Mesenchymal stem cell (in vitro differentiated cells and primary cell): ENCODE measurements at regions not wholly inside any gene's neighbourhood (a gene's known extent, or its start where the extent isn't known, plus 50 kb on each side); places are given as distances from the start of the nearest gene placed in this dataset.

Experiments
- DNase-seq: peaks from one replicate; pipeline ENCODE4 v3.0.0-alpha.2; 2013
- H2AFZ ChIP-seq: one replicate; pipeline ENCODE4 v1.6.1; 2013; ENCODE audit warnings: low read depth, mild to moderate bottlenecking, control low read depth, inconsistent platforms, low read length, moderate library complexity
- H2AK5ac ChIP-seq: 2 replicates; pipeline ENCODE4 v1.6.1; 2013; ENCODE audit warnings: low read length, moderate library complexity, mild to moderate bottlenecking, inconsistent platforms; ENCODE audit not compliant: severe bottlenecking
- H2BK120ac ChIP-seq: one replicate; pipeline ENCODE4 v1.6.1; 2013; ENCODE audit warnings: low read depth, mild to moderate bottlenecking, inconsistent platforms, low read length, moderate library complexity
- H2BK12ac ChIP-seq, 2 experiments: one replicate each; pipeline ENCODE4 v1.6.1; 2013; ENCODE audit warnings: inconsistent platforms in 2 of 2, low read length in 2 of 2, mild to moderate bottlenecking in 2 of 2, moderate library complexity in 2 of 2, control low read depth in 1 of 2
- H2BK15ac ChIP-seq: one replicate; pipeline ENCODE4 v1.6.1; 2013; ENCODE audit warnings: mild to moderate bottlenecking, low read depth, inconsistent platforms; ENCODE audit not compliant: poor library complexity, severe bottlenecking
- H2BK5ac ChIP-seq: 2 replicates; pipeline ENCODE4 v1.6.1; 2013; ENCODE audit warnings: low read depth, mild to moderate bottlenecking, low read length, control low read depth, inconsistent platforms; ENCODE audit not compliant: poor library complexity, severe bottlenecking
- H3K14ac ChIP-seq, 2 experiments: one replicate each; pipeline ENCODE4 v1.6.1; 2013; ENCODE audit warnings: inconsistent platforms in 2 of 2, low read length in 2 of 2, control low read depth in 1 of 2, mild to moderate bottlenecking in 1 of 2, moderate library complexity in 1 of 2
- H3K18ac ChIP-seq, 2 experiments: one replicate each; pipeline ENCODE4 v1.6.1; 2013; ENCODE audit warnings: inconsistent platforms in 2 of 2, low read length in 2 of 2, control low read depth in 1 of 2, low read depth in 1 of 2, mild to moderate bottlenecking in 1 of 2
- H3K23ac ChIP-seq, 2 experiments: one replicate each; pipeline ENCODE4 v1.6.1; 2013; ENCODE audit warnings: inconsistent platforms in 2 of 2, low read length in 2 of 2, mild to moderate bottlenecking in 2 of 2, moderate library complexity in 2 of 2, control low read depth in 1 of 2
- H3K27ac ChIP-seq: 2 replicates; pipeline ENCODE4 v1.5.1; 2013; ENCODE audit warnings: mild to moderate bottlenecking, moderate library complexity, low read length, control low read depth, inconsistent platforms; ENCODE audit not compliant: poor library complexity, severe bottlenecking
- H3K27me3 ChIP-seq, 2 experiments: 2 replicates each; pipeline versions ENCODE4 v1.6.1 to v1.7.0; 2013; ENCODE audit warnings: low read length in 2 of 2, mild to moderate bottlenecking in 2 of 2, moderate library complexity in 2 of 2, control low read depth in 1 of 2, inconsistent platforms in 1 of 2; ENCODE audit not compliant: control insufficient read depth in 1 of 2, insufficient read depth in 1 of 2
- H3K36me3 ChIP-seq, 2 experiments: 2 replicates each; pipeline versions ENCODE4 v1.6.1 to v1.7.0; 2013; ENCODE audit warnings: low read length in 2 of 2, control low read depth in 1 of 2, inconsistent platforms in 1 of 2, low read depth in 1 of 2, mild to moderate bottlenecking in 1 of 2; ENCODE audit not compliant: insufficient read depth in 2 of 2, control insufficient read depth in 1 of 2
- H3K4ac ChIP-seq, 2 experiments: one replicate each; pipeline ENCODE4 v1.6.1; 2013; ENCODE audit warnings: inconsistent platforms in 2 of 2, low read length in 2 of 2, mild to moderate bottlenecking in 2 of 2, moderate library complexity in 2 of 2, control low read depth in 1 of 2, low read depth in 1 of 2
- H3K4me1 ChIP-seq: 2 replicates; pipeline ENCODE4 v1.6.1; 2013; ENCODE audit warnings: low read depth, low read length, control low read depth; ENCODE audit not compliant: control insufficient read depth, insufficient read depth
- H3K4me2 ChIP-seq: 2 replicates; pipeline ENCODE4 v1.6.1; 2013; ENCODE audit warnings: low read length, mild to moderate bottlenecking, inconsistent platforms; ENCODE audit not compliant: poor library complexity, severe bottlenecking
- H3K4me3 ChIP-seq, 2 experiments: 2 replicates each; pipeline versions ENCODE4 v1.5.1 to v1.7.0; 2013; ENCODE audit warnings: low read length in 2 of 2, mild to moderate bottlenecking in 2 of 2, control low read depth in 1 of 2, low read depth in 1 of 2; ENCODE audit not compliant: insufficient read depth in 1 of 2
- H3K79me1 ChIP-seq: replicated peaks from 2 replicates; pipeline ENCODE4 v1.6.1; 2013; ENCODE audit warnings: mild to moderate bottlenecking, control low read depth, low read length, inconsistent platforms; ENCODE audit not compliant: poor library complexity, severe bottlenecking
- H3K9ac ChIP-seq: 2 replicates; pipeline ENCODE4 v1.7.0; 2013; ENCODE audit warnings: mild to moderate bottlenecking, low read length, moderate library complexity
- H3K9me3 ChIP-seq: 2 replicates; pipeline ENCODE4 v1.7.0; 2013; ENCODE audit warnings: mild to moderate bottlenecking, low read length; ENCODE audit not compliant: control insufficient read depth
- H4K8ac ChIP-seq: one replicate; pipeline ENCODE4 v1.6.1; 2013; ENCODE audit warnings: inconsistent platforms, mild to moderate bottlenecking, low read length, moderate library complexity
- H4K91ac ChIP-seq: one replicate; pipeline ENCODE4 v1.6.1; 2013; ENCODE audit warnings: mild to moderate bottlenecking, low read length, inconsistent platforms
- WGBS: methylation state at CpG from one replicate; pipeline ENCODE4 v1.1.7; 2013; ENCODE audit warnings: mixed read lengths; 5-methylcytosine and 5-hydroxymethylcytosine counted together

GRCh38 chr4:162403419-162403818 is 239.6 kb upstream of the FSTL5 start:
- no peak overlapping the region for H4K8ac ChIP-seq
- H3K4ac ChIP-seq = no peak overlapping the region
- no peaks in the 10 kb centered on the region for H3K4me1 ChIP-seq
- no peaks in the 10 kb centered on the region for H3K79me1 ChIP-seq
- no peak overlapping the region for H3K4me3 ChIP-seq
- no peak overlapping the region for H3K14ac ChIP-seq
- DNase-seq = no peak
- H3K23ac ChIP-seq = no peak overlapping the region
- no peak overlapping the region for H2BK120ac ChIP-seq
- H2BK5ac ChIP-seq = no peak overlapping the region
- WGBS = 45% methylated on average over 2 of the region's 2 CpGs
- no peak overlapping the region for H2AK5ac ChIP-seq
- no peaks in the 10 kb centered on the region for H3K9me3 ChIP-seq
- no peak overlapping the region for H3K27ac ChIP-seq
- H3K27me3 ChIP-seq = no peaks in the 10 kb centered on the region
- no peak overlapping the region for H3K18ac ChIP-seq
- no peak overlapping the region for H2BK12ac ChIP-seq
- H3K9ac ChIP-seq = no peak overlapping the region
- H2BK15ac ChIP-seq = no peak overlapping the region
- H3K36me3 ChIP-seq = no peaks in the 10 kb centered on the region
- H2AFZ ChIP-seq = no peak overlapping the region
- no peak overlapping the region for H4K91ac ChIP-seq
- H3K4me2 ChIP-seq = no peak overlapping the region

GRCh38 chr4:162401021-162401420 is 237.2 kb upstream of the FSTL5 start:
- no peak for DNase-seq
- Histone ChIP-seq H2BK5ac (no peak overlapping the region), H3K9me3 (peaks cover 4% of the 10 kb centered on the region)

GRCh38 chr4:162392946-162393345 is 229.1 kb upstream of the FSTL5 start:
- Histone ChIP-seq H3K23ac (no peak overlapping the region), H3K4me3 (no peak overlapping the region), H2AK5ac (no peak overlapping the region), H3K36me3 (no peaks in the 10 kb centered on the region), H3K4me2 (no peak overlapping the region), H2BK12ac (no peak overlapping the region), H3K79me1 (no peaks in the 10 kb centered on the region), H3K27ac (no peak overlapping the region), H4K91ac (no peak overlapping the region), H3K14ac (no peak overlapping the region), H3K27me3 (no peaks in the 10 kb centered on the region), H2BK15ac (no peak overlapping the region), H3K4me1 (no peaks in the 10 kb centered on the region), H2BK120ac (no peak overlapping the region), H3K4ac (no peak overlapping the region), H3K9me3 (peaks cover 8% of the 10 kb centered on the region), H3K18ac (no peak overlapping the region), H2AFZ (no peak overlapping the region), H4K8ac (no peak overlapping the region), H2BK5ac (no peak overlapping the region), H3K9ac (no peak overlapping the region)
- 100% methylated on average over 1 of the region's 1 CpG for WGBS
- no peak for DNase-seq

More at GRCh38 chr4:162401021-162401420, 237.2 kb upstream of the FSTL5 start:
- Histone ChIP-seq H3K4me1 (no peaks in the 10 kb centered on the region), H2BK12ac (no peak overlapping the region), H2AFZ (no peak overlapping the region), H3K4me2 (no peak overlapping the region), H2BK120ac (no peak overlapping the region), H4K8ac (no peak overlapping the region), H2BK15ac (no peak overlapping the region), H3K36me3 (no peaks in the 10 kb centered on the region), H3K23ac (no peak overlapping the region), H3K27ac (no peak overlapping the region), H3K14ac (no peak overlapping the region), H3K79me1 (no peaks in the 10 kb centered on the region), H4K91ac (no peak overlapping the region), H3K4ac (no peak overlapping the region), H2AK5ac (no peak overlapping the region), H3K4me3 (no peak overlapping the region), H3K27me3 (no peaks in the 10 kb centered on the region), H3K18ac (no peak overlapping the region), H3K9ac (no peak overlapping the region)
- 86% methylated on average over 4 of the region's 5 CpGs for WGBS

GRCh38 chr4:162366146-162366545 is 202.3 kb upstream of the FSTL5 start:
- H2BK5ac ChIP-seq = no peak overlapping the region
- no peak overlapping the region for H3K4me2 ChIP-seq
- H2BK15ac ChIP-seq = no peak overlapping the region
- no peaks in the 10 kb centered on the region for H3K4me1 ChIP-seq
- H3K79me1 ChIP-seq = no peaks in the 10 kb centered on the region
- no peak overlapping the region for H3K9ac ChIP-seq
- H3K14ac ChIP-seq = no peak overlapping the region
- no peak overlapping the region for H4K91ac ChIP-seq
- H3K9me3 ChIP-seq = no peaks in the 10 kb centered on the region
- no peaks in the 10 kb centered on the region for H3K27me3 ChIP-seq
- DNase-seq = no peak
- no peak overlapping the region for H2AFZ ChIP-seq
- H3K23ac ChIP-seq = no peak overlapping the region
- H2BK12ac ChIP-seq = no peak overlapping the region
- H2AK5ac ChIP-seq = no peak overlapping the region
- H3K4me3 ChIP-seq = no peak overlapping the region
- no peak overlapping the region for H2BK120ac ChIP-seq
- no peak overlapping the region for H4K8ac ChIP-seq
- H3K27ac ChIP-seq = no peak overlapping the region
- H3K36me3 ChIP-seq = no peaks in the 10 kb centered on the region
- no peak overlapping the region for H3K18ac ChIP-seq
- no peak overlapping the region for H3K4ac ChIP-seq
